ENCODE measurements at regions not wholly inside any gene's neighbourhood (a gene's known extent, or its start where the extent isn't known, plus 50 kb on each side); places are given as distances from the start of the nearest gene placed in this dataset.

- no peak for DNase-seq (ENCODE audit: low spot score)
- TF ChIP-seq CTCF (IDR thresholded peaks at IDR 0.05): no peak
- no peak overlapping the region for H3K4me3 Mint-ChIP-seq (ENCODE audit: unreplicated experiment)
Observed at GRCh38 chr4:54913751-54914526, 211.5 kb downstream of the KDR start.

DNA sequence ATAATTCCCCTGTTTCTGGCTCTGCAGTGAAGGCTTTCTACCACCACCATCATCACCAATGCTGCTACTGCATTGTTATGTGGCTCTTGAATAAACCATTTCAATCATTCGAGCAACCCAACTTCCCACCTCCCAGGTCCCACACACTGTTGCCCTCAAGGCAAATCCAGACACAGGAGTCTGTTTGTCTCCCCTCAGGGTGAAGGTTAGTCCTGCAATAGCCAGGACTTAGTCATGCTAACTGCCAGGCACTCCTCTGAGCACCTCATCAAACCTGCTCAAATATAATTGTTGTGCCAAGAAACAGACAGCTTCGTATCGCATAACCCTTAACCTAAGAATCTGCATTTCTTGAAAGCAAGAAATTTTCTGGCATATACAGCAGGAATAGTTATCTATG, 213.2 kb downstream of the KDR start:
- no peak overlapping the region for H3K4me3 Mint-ChIP-seq (ENCODE audit: unreplicated experiment)
- no peak for TF ChIP-seq CTCF (IDR thresholded peaks at IDR 0.05)
- no peaks in the 10 kb centered on the region for H3K4me1 Mint-ChIP-seq (ENCODE audit: low read depth)
- no peaks in the 10 kb centered on the region for H3K27me3 Mint-ChIP-seq (ENCODE audit: low read depth)
- H3K27ac Mint-ChIP-seq (ENCODE audit: unreplicated experiment): no peak overlapping the region
- DNase-seq (ENCODE audit: low spot score): no peak
- H3K36me3 Mint-ChIP-seq (ENCODE audit: low read depth): no peaks in the 10 kb centered on the region
- H3K9me3 Mint-ChIP-seq (ENCODE audit: low read depth): peaks cover 8% of the 10 kb centered on the region

More at GRCh38 chr4:54913751-54914526, 211.5 kb downstream of the KDR start:
- Mint-ChIP-seq H3K4me1 (ENCODE audit: low read depth) (no peaks in the 10 kb centered on the region), H3K27ac (ENCODE audit: unreplicated experiment) (no peak overlapping the region), H3K36me3 (ENCODE audit: low read depth) (no peaks in the 10 kb centered on the region), H3K27me3 (ENCODE audit: low read depth) (no peaks in the 10 kb centered on the region), H3K9me3 (ENCODE audit: low read depth) (no peaks in the 10 kb centered on the region)

- Mint-ChIP-seq H3K4me3 (ENCODE audit: unreplicated experiment) (no peak overlapping the region), H3K27me3 (ENCODE audit: low read depth) (no peaks in the 10 kb centered on the region), H3K27ac (ENCODE audit: unreplicated experiment) (no peak overlapping the region), H3K4me1 (ENCODE audit: low read depth) (no peaks in the 10 kb centered on the region), H3K36me3 (ENCODE audit: low read depth) (peaks cover 3% of the 10 kb centered on the region), H3K9me3 (ENCODE audit: low read depth) (peaks cover 20% of the 10 kb centered on the region)
- no peak for TF ChIP-seq CTCF (IDR thresholded peaks at IDR 0.05)
- DNase-seq (ENCODE audit: low spot score): no peak
Observed at GRCh38 chr4:54909961-54910360, 215.4 kb downstream of the KDR start.

DNA sequence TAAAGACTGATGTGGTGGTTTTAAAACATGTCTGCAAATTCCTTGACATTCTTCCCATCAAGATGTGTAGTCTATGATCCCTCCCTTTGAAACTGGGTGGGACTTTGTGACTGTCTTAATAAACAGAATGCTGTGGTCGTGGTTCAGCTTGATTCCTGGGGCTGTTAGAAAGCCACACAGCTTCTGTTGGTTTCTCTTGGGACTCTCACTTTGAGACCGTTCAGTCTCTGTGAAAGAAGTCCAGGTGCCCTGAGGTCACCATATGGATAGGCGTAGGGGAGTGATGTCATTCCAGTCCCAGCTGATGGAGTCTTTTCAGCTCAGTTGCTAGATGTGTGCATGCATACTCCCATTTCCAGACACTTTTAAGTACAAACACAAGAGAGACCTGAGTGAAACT, 216.6 kb downstream of the KDR start:
- no peak overlapping the region for H3K4me3 Mint-ChIP-seq (ENCODE audit: unreplicated experiment)
- peaks cover 3% of the 10 kb centered on the region for H3K36me3 Mint-ChIP-seq (ENCODE audit: low read depth)
- no peaks in the 10 kb centered on the region for H3K4me1 Mint-ChIP-seq (ENCODE audit: low read depth)
- peaks cover 20% of the 10 kb centered on the region for H3K9me3 Mint-ChIP-seq (ENCODE audit: low read depth)
- H3K27ac Mint-ChIP-seq (ENCODE audit: unreplicated experiment): no peak overlapping the region
- H3K27me3 Mint-ChIP-seq (ENCODE audit: low read depth): no peaks in the 10 kb centered on the region
- no peak for DNase-seq (ENCODE audit: low spot score)
- no peak for TF ChIP-seq CTCF (IDR thresholded peaks at IDR 0.05)

- no peak for TF ChIP-seq CTCF (IDR thresholded peaks at IDR 0.05)
- peaks cover 20% of the 10 kb centered on the region for H3K9me3 Mint-ChIP-seq (ENCODE audit: low read depth)
Observed at GRCh38 chr4:54904953-54905352, 220.4 kb downstream of the KDR start.

More at GRCh38 chr4:54904953-54905352, 220.4 kb downstream of the KDR start:
- Mint-ChIP-seq H3K36me3 (ENCODE audit: low read depth) (peaks cover 3% of the 10 kb centered on the region), H3K4me3 (ENCODE audit: unreplicated experiment) (no peak overlapping the region), H3K27ac (ENCODE audit: unreplicated experiment) (no peak overlapping the region), H3K27me3 (ENCODE audit: low read depth) (no peaks in the 10 kb centered on the region), H3K4me1 (ENCODE audit: low read depth) (peaks cover 7% of the 10 kb centered on the region)
- DNase-seq (ENCODE audit: low spot score): no peak

Measured in chondrocyte (in vitro differentiated cells).